Adipocyte (in vitro differentiated cells): ENCODE measurements at regions not wholly inside any gene's neighbourhood (a gene's known extent, or its start where the extent isn't known, plus 50 kb on each side); places are given as distances from the start of the nearest gene placed in this dataset.

Experiments
- DNase-seq: peaks from one replicate; pipeline ENCODE4 v3.0.0-alpha.2; 2015; ENCODE audit warnings: low read depth
- H3K27me3 ChIP-seq: replicated peaks from 2 replicates; pipeline ENCODE4 v1.7.0; 2013; ENCODE audit warnings: mild to moderate bottlenecking, low read length, moderate library complexity; ENCODE audit not compliant: control insufficient read depth, insufficient read depth
- H3K36me3 ChIP-seq: 2 replicates; pipeline ENCODE4 v1.7.0; 2013; ENCODE audit warnings: low read length, mild to moderate bottlenecking, moderate library complexity; ENCODE audit not compliant: control insufficient read depth, insufficient read depth, severe bottlenecking
- H3K4me1 ChIP-seq: 2 replicates; pipeline ENCODE4 v1.7.0; 2013; ENCODE audit warnings: mild to moderate bottlenecking, low read length, moderate library complexity; ENCODE audit not compliant: control insufficient read depth, insufficient read depth
- H3K4me3 ChIP-seq: 2 replicates; pipeline ENCODE4 v1.7.0; 2013; ENCODE audit warnings: mild to moderate bottlenecking, low read length, moderate library complexity
- H3K9ac ChIP-seq: 2 replicates; pipeline ENCODE4 v1.7.0; 2013; ENCODE audit warnings: mild to moderate bottlenecking, low read length, moderate library complexity
- H3K9me3 ChIP-seq: 2 replicates; pipeline ENCODE4 v1.7.0; 2013; ENCODE audit warnings: mild to moderate bottlenecking, low read length, moderate library complexity; ENCODE audit not compliant: control insufficient read depth

- Histone ChIP-seq H3K27me3 (no peaks in the 10 kb centered on the region), H3K4me3 (no peak overlapping the region)
- no peak for DNase-seq
These were observed 469.1 kb downstream of the SOX2 start for GRCh38 chr3:182180654-182181385.

DNA sequence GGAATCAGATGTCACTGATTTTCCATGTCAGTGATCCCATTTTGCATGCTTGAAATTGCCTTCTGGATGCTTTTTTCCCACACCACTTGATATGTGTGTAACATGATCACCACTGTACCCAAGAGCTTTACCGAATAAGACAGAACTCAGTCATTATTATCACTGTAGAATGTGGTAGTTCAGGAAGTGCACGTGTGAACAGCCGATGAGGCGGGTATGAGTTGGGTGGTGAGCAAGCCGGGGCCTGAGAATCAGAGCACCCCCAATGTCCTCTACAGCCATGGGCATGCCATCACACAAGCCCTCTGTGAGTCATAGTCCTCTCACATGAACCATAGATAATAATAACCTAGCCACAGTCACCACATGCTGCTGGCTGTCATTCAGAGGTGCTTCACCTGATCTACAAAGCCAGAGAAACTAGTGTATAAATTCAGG, 470.8 kb downstream of the SOX2 start:
- no peak for DNase-seq
- Histone ChIP-seq H3K36me3 (no peaks in the 10 kb centered on the region), H3K4me1 (no peaks in the 10 kb centered on the region), H3K27me3 (no peaks in the 10 kb centered on the region), H3K9ac (no peak overlapping the region), H3K4me3 (no peak overlapping the region), H3K9me3 (no peaks in the 10 kb centered on the region)

More at GRCh38 chr3:182180654-182181385, 469.1 kb downstream of the SOX2 start:
- no peak overlapping the region for H3K9ac ChIP-seq
- no peaks in the 10 kb centered on the region for H3K9me3 ChIP-seq
- H3K36me3 ChIP-seq, result no peaks in the 10 kb centered on the region
- H3K4me1 ChIP-seq, result no peaks in the 10 kb centered on the region

DNA sequence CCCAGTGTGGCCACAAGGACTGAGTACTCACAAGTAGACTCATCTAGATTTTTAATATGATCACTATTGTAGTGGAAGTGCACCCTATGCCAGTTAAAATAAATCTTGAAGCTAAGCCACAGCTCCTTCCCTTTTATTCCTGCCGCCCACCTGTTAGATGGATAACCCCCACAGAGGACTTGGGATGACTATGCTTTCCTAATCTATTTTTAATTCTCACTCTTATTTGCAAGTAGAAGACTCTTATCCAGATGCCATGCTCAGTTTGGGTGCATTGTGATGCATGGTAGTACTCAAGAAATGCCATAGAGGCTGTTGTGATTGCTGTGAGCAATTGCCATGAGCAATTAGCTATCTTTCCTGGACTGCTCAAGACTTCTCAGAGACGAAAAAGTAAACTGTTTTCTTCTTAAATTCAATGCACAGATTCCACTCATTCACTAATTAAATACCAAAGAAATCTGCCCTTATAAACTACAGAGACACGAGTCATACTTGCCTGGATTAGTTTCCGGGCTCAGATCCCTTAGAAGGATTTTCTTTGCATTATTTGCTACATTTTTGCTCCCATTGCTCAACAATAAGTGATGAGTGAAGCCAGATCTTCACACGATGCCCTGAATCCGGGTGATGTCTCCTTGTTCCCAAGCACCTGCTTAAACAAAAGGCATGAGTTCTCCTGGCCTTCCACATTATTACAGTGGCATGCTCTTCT, 472.1 kb downstream of the SOX2 start:
- DNase-seq, result no peak
- no peak overlapping the region for H3K9ac ChIP-seq
- H3K4me1 ChIP-seq, result no peaks in the 10 kb centered on the region
- H3K9me3 ChIP-seq, result no peaks in the 10 kb centered on the region
- no peaks in the 10 kb centered on the region for H3K36me3 ChIP-seq
- no peak overlapping the region for H3K4me3 ChIP-seq
- no peaks in the 10 kb centered on the region for H3K27me3 ChIP-seq

- Histone ChIP-seq H3K4me1 (no peaks in the 10 kb centered on the region), H3K27me3 (no peaks in the 10 kb centered on the region), H3K9ac (no peak overlapping the region), H3K36me3 (no peaks in the 10 kb centered on the region), H3K9me3 (no peaks in the 10 kb centered on the region), H3K4me3 (no peak overlapping the region)
- no peak for DNase-seq
These were observed 473.6 kb downstream of the SOX2 start for GRCh38 chr3:182185313-182185712.

DNA sequence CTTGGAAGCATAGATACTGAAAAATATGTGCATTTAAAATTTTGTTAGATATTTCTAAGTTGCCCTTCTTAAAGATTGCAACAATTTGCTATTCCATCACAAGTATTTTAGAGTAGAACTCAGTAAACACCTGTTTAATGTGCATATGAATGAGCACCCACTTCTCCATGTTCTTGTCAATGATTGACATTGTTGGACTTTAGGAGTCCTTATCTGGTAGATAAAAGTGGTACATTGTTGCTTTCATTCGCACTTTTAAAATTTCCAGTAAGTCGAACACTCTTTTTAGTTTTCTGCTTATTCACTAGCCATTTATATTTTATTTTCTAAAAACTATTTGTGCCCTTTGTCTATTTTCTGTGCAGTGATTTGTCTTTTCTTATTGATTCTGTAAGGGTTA, 478.3 kb downstream of the SOX2 start:
- H3K4me3 ChIP-seq, result no peak overlapping the region
- DNase-seq, result no peak
- no peaks in the 10 kb centered on the region for H3K9me3 ChIP-seq
- H3K9ac ChIP-seq, result no peak overlapping the region
- H3K27me3 ChIP-seq, result no peaks in the 10 kb centered on the region
- no peaks in the 10 kb centered on the region for H3K4me1 ChIP-seq
- no peaks in the 10 kb centered on the region for H3K36me3 ChIP-seq

GRCh38 chr3:182198345-182198744, 486.6 kb downstream of the SOX2 start:
- H3K36me3 ChIP-seq, result no peaks in the 10 kb centered on the region
- no peak overlapping the region for H3K4me3 ChIP-seq
- no peaks in the 10 kb centered on the region for H3K27me3 ChIP-seq
- H3K9ac ChIP-seq, result no peak overlapping the region
- no peak for DNase-seq
- H3K4me1 ChIP-seq, result no peaks in the 10 kb centered on the region
- H3K9me3 ChIP-seq, result no peaks in the 10 kb centered on the region

DNA sequence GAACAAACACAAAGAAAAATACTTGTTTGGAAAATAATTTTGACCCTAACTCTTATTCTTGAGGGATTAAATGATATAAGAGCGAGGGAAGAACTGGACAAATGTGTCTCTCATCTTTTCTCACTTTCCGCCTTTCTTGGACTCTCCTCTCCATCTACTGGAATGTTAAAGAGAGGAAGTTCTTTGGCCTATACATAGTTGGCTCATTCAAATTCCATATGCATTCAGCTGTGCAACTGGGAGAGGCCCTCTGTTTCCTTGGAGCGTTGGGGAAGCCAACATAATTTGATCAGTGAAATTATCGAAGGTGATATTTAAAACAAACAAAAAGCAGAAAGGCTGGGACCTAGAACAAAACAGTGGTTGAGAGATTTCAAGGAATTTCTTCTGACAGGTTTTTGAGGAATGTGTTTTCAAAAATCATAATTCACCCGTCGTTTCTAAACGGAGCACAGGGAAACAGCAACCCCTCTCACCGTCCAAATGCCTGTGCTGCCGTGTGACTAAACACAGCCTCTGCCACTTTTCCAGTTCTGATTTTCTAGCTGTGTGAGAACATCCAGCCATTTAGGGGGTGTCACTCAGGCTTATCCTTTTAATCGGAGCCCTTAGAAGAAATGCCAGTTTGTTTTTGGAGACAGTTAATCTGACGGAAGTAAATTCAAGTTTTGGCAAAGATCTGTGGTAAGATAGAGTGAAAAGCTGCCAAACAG, 489.9 kb downstream of the SOX2 start:
- Histone ChIP-seq H3K9ac (no peak overlapping the region), H3K4me1 (no peaks in the 10 kb centered on the region), H3K9me3 (peaks cover 3% of the 10 kb centered on the region), H3K27me3 (no peaks in the 10 kb centered on the region), H3K4me3 (no peak overlapping the region), H3K36me3 (no peaks in the 10 kb centered on the region)
- no peak for DNase-seq

DNA sequence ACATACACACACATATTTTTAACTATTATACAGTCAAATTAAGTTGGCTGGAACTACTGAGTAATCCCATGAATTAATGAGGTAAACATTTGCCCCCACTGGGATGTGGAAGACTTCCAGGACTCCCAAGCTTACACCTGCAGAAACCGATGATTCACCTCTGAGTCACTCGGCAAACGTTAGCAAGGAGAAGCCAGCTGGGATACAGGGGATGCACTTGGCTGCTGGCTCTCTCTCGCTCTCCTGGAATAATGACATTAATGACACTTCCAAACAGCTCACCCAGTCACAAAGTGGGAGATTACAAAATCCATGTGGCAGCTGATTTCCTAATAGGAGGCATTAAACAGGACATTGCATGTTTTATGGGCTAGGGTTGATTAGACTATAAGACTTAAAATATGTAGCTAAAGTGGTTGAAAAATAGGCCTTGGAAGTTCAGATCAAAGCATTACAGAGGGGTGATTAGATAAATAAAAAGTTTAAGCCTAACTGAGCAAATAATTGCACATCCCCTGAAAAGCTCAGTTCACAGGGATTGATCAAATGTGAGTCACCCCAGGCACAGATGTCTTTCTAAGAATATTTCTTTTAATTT, 500.9 kb downstream of the SOX2 start:
- Histone ChIP-seq H3K4me1 (no peaks in the 10 kb centered on the region), H3K4me3 (no peak overlapping the region), H3K9ac (no peak overlapping the region), H3K36me3 (no peaks in the 10 kb centered on the region), H3K27me3 (peaks cover 13% of the 10 kb centered on the region), H3K9me3 (no peaks in the 10 kb centered on the region)
- DNase-seq, result no peak

DNA sequence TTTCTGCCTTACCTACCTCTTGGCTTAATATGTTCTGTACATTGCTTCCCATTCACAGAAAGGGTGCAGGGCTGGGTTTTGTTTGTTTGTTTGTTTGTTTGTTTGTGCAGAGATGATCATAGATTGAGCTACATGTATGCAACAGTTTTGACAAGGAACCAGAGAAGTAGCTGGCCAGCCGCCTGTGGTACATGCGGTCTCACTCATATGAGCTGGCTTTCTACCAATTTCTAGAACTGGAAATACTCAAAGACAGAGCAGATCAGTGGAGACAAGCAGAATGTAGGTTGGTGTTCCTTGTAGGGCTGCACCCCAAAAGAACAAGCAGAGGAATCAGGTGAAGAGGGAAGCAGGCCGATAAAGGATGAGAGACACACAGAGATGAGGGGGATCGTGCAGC, 502.7 kb downstream of the SOX2 start:
- Histone ChIP-seq H3K9me3 (no peaks in the 10 kb centered on the region), H3K4me3 (no peak overlapping the region), H3K36me3 (no peaks in the 10 kb centered on the region), H3K27me3 (peaks cover 22% of the 10 kb centered on the region), H3K4me1 (no peaks in the 10 kb centered on the region), H3K9ac (no peak overlapping the region)
- no peak for DNase-seq

GRCh38 chr3:182215881-182216280, 504.2 kb downstream of the SOX2 start:
- H3K4me3 ChIP-seq, result no peak overlapping the region
- H3K27me3 ChIP-seq, result peaks cover 18% of the 10 kb centered on the region

More at GRCh38 chr3:182215881-182216280, 504.2 kb downstream of the SOX2 start:
- Histone ChIP-seq H3K36me3 (no peaks in the 10 kb centered on the region), H3K9ac (no peak overlapping the region), H3K9me3 (no peaks in the 10 kb centered on the region), H3K4me1 (no peaks in the 10 kb centered on the region)
- DNase-seq, result no peak
